ENCODE measurements at regions not wholly inside any gene's neighbourhood (a gene's known extent, or its start where the extent isn't known, plus 50 kb on each side); places are given as distances from the start of the nearest gene placed in this dataset.
A peak's percentile ranks its signal among the peaks of the same experiment; 100 is the strongest.

- DNase-seq (ENCODE audit: low spot score, unreplicated experiment): no peak
- Mint-ChIP-seq H3K4me1 (ENCODE audit: low read depth) (peaks cover 14% of the 10 kb centered on the region), H3K27me3 (peaks cover 8% of the 10 kb centered on the region), H3K27ac (peak overlapping the region; percentile 60), H3K4me3 (ENCODE audit: low read depth) (no peak overlapping the region), H3K9me3 (ENCODE audit: low read depth) (peaks cover 4% of the 10 kb centered on the region), H3K36me3 (ENCODE audit: insufficient read depth) (peaks cover 2% of the 10 kb centered on the region)
- TF ChIP-seq CTCF (IDR thresholded peaks at IDR 0.05; ENCODE audit: unreplicated experiment): no peak
These were observed 110.8 kb downstream of the ERMARD start for GRCh38 chr6:169862043-169862891.

- Mint-ChIP-seq H3K36me3 (ENCODE audit: insufficient read depth) (peaks cover 3% of the 10 kb centered on the region), H3K9me3 (ENCODE audit: low read depth) (peaks cover 6% of the 10 kb centered on the region), H3K4me1 (ENCODE audit: low read depth) (peaks cover 14% of the 10 kb centered on the region), H3K4me3 (ENCODE audit: low read depth) (no peak overlapping the region), H3K27me3 (peaks cover 8% of the 10 kb centered on the region), H3K27ac (no peak overlapping the region)
- no peak for TF ChIP-seq CTCF (IDR thresholded peaks at IDR 0.05; ENCODE audit: unreplicated experiment)
- no peak for DNase-seq (ENCODE audit: low spot score, unreplicated experiment)
These were observed 110.1 kb downstream of the ERMARD start for GRCh38 chr6:169861431-169862042.

- H3K36me3 Mint-ChIP-seq (ENCODE audit: insufficient read depth): peaks cover 3% of the 10 kb centered on the region
- TF ChIP-seq CTCF (IDR thresholded peaks at IDR 0.05; ENCODE audit: unreplicated experiment): no peak
- H3K4me3 Mint-ChIP-seq (ENCODE audit: low read depth): no peak overlapping the region
- H3K27ac Mint-ChIP-seq: no peak overlapping the region
- H3K9me3 Mint-ChIP-seq (ENCODE audit: low read depth): peaks cover 6% of the 10 kb centered on the region
- H3K27me3 Mint-ChIP-seq: peaks cover 8% of the 10 kb centered on the region
- H3K4me1 Mint-ChIP-seq (ENCODE audit: low read depth): peaks cover 14% of the 10 kb centered on the region
- DNase-seq (ENCODE audit: low spot score, unreplicated experiment): no peak
These were observed 108.7 kb downstream of the ERMARD start for GRCh38 chr6:169859978-169860703.

- Mint-ChIP-seq H3K9me3 (ENCODE audit: low read depth) (peaks cover 6% of the 10 kb centered on the region), H3K27ac (no peak overlapping the region)
- no peak for DNase-seq (ENCODE audit: low spot score, unreplicated experiment)
These were observed 108.1 kb downstream of the ERMARD start for GRCh38 chr6:169859401-169859977.

More at GRCh38 chr6:169859401-169859977, 108.1 kb downstream of the ERMARD start:
- Mint-ChIP-seq H3K4me3 (ENCODE audit: low read depth) (no peak overlapping the region), H3K4me1 (ENCODE audit: low read depth) (peaks cover 14% of the 10 kb centered on the region), H3K36me3 (ENCODE audit: insufficient read depth) (peaks cover 3% of the 10 kb centered on the region), H3K27me3 (peaks cover 3% of the 10 kb centered on the region)
- no peak for TF ChIP-seq CTCF (IDR thresholded peaks at IDR 0.05; ENCODE audit: unreplicated experiment)
